ENCODE measurements at regions not wholly inside any gene's neighbourhood (a gene's known extent, or its start where the extent isn't known, plus 50 kb on each side); places are given as distances from the start of the nearest gene placed in this dataset.

GRCh38 chr4:111466811-111467604 lies 678.2 kb upstream of the FAM241A start:
- peaks cover 1% of the 10 kb centered on the region for H3K27me3 Mint-ChIP-seq (ENCODE audit: insufficient read depth)
- no peak for TF ChIP-seq CTCF (conservative IDR thresholded peaks at IDR 0.05)
- WGBS, 2 experiments (ENCODE audit: insufficient coverage in 1 of 2, insufficient read length in 1 of 2) = 93% methylated on average over 2 of the region's 2 CpGs; no CpG with 5 or more reads in 1 of the 2 experiments
- H3K9me3 ChIP-seq (ENCODE audit: control insufficient read depth, low read length) = no peaks in the 10 kb centered on the region
- H3K4me1 Mint-ChIP-seq = no peaks in the 10 kb centered on the region
- no peak overlapping the region for H3K27ac ChIP-seq (ENCODE audit: low read depth, low read length)
- H3K9me3 Mint-ChIP-seq = no peaks in the 10 kb centered on the region
- H3K27me3 ChIP-seq (ENCODE audit: control insufficient read depth, insufficient read depth, low read length, poor library complexity, severe bottlenecking) = no peaks in the 10 kb centered on the region
- no peak for DNase-seq
- no peaks in the 10 kb centered on the region for H3K36me3 ChIP-seq (ENCODE audit: control insufficient read depth, insufficient read depth, low read length)
- H3K36me3 Mint-ChIP-seq (ENCODE audit: low read depth) = no peaks in the 10 kb centered on the region
- H3K27ac Mint-ChIP-seq = no peak overlapping the region
- no peak overlapping the region for H3K4me3 ChIP-seq (ENCODE audit: low read length)
- H3K4me3 Mint-ChIP-seq = no peak overlapping the region
- H3K9ac ChIP-seq (ENCODE audit: extremely low read depth, low read length, poor library complexity, severe bottlenecking) = no peak overlapping the region
- H3K4me1 ChIP-seq (ENCODE audit: control insufficient read depth, insufficient read depth, low read length) = no peaks in the 10 kb centered on the region

DNA sequence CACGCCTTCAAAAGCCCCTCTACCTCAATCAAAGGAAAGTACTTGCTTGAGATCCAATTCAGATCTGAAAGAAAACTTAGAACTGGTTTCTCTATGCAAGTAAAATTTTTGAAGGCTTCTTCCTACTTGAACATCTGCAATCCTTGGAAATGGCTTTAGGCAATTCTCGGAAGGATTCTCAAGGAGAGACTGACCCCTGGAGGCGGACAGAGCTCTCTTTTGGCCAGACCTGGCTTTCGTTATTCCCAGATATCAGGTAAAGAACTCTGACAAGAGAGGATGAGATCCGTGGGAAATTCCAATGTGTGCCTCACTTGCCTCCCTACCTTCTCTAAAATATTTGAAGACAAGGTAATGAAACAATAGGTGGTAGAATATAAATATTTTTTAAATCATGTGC lies 670.3 kb upstream of the FAM241A start:
- no peak overlapping the region for H3K27ac Mint-ChIP-seq
- WGBS, 2 experiments (ENCODE audit: insufficient coverage in 1 of 2, insufficient read length in 1 of 2) = 22 to 34% methylated on average over 3 to 5 of the region's 5 CpGs
- TF ChIP-seq CTCF (conservative IDR thresholded peaks at IDR 0.05) = peak; percentile 89
- no peak overlapping the region for H3K27ac ChIP-seq (ENCODE audit: low read depth, low read length)
- no peaks in the 10 kb centered on the region for H3K4me1 ChIP-seq (ENCODE audit: control insufficient read depth, insufficient read depth, low read length)
- DNase-seq = peak; percentile 87
- no peaks in the 10 kb centered on the region for H3K27me3 Mint-ChIP-seq (ENCODE audit: insufficient read depth)
- no peak overlapping the region for H3K4me3 ChIP-seq (ENCODE audit: low read length)
- no peaks in the 10 kb centered on the region for H3K9me3 Mint-ChIP-seq
- no peaks in the 10 kb centered on the region for H3K36me3 ChIP-seq (ENCODE audit: control insufficient read depth, insufficient read depth, low read length)
- H3K9me3 ChIP-seq (ENCODE audit: control insufficient read depth, low read length) = no peaks in the 10 kb centered on the region
- no peaks in the 10 kb centered on the region for H3K27me3 ChIP-seq (ENCODE audit: control insufficient read depth, insufficient read depth, low read length, poor library complexity, severe bottlenecking)
- H3K4me1 Mint-ChIP-seq = no peaks in the 10 kb centered on the region
- H3K4me3 Mint-ChIP-seq = no peak overlapping the region
- H3K9ac ChIP-seq (ENCODE audit: extremely low read depth, low read length, poor library complexity, severe bottlenecking) = no peak overlapping the region
- H3K36me3 Mint-ChIP-seq (ENCODE audit: low read depth) = no peaks in the 10 kb centered on the region

GRCh38 chr4:111475666-111476065 lies 669.6 kb upstream of the FAM241A start:
- Mint-ChIP-seq H3K4me3 (no peak overlapping the region), H3K27ac (no peak overlapping the region), H3K9me3 (no peaks in the 10 kb centered on the region), H3K36me3 (ENCODE audit: low read depth) (no peaks in the 10 kb centered on the region), H3K4me1 (no peaks in the 10 kb centered on the region), H3K27me3 (ENCODE audit: insufficient read depth) (no peaks in the 10 kb centered on the region)
- no peak for TF ChIP-seq CTCF (conservative IDR thresholded peaks at IDR 0.05)
- no peaks in the 10 kb centered on the region for H3K36me3 ChIP-seq (ENCODE audit: control insufficient read depth, insufficient read depth, low read length)
- H3K4me3 ChIP-seq (ENCODE audit: low read length) = no peak overlapping the region
- H3K27ac ChIP-seq (ENCODE audit: low read depth, low read length) = no peak overlapping the region
- no peak for DNase-seq
- no peaks in the 10 kb centered on the region for H3K4me1 ChIP-seq (ENCODE audit: control insufficient read depth, insufficient read depth, low read length)
- H3K9me3 ChIP-seq (ENCODE audit: control insufficient read depth, low read length) = no peaks in the 10 kb centered on the region
- H3K27me3 ChIP-seq (ENCODE audit: control insufficient read depth, insufficient read depth, low read length, poor library complexity, severe bottlenecking) = no peaks in the 10 kb centered on the region
- 67% methylated on average over 1 of the region's 1 CpG; no CpG with 5 or more reads in 1 of the 2 experiments for WGBS, 2 experiments (ENCODE audit: insufficient coverage in 1 of 2, insufficient read length in 1 of 2)
- H3K9ac ChIP-seq (ENCODE audit: extremely low read depth, low read length, poor library complexity, severe bottlenecking) = no peak overlapping the region
